ENCODE measurements at regions not wholly inside any gene's neighbourhood (a gene's known extent, or its start where the extent isn't known, plus 50 kb on each side); places are given as distances from the start of the nearest gene placed in this dataset.

- H3K4me3 ChIP-seq (replicated peaks in 1 of 2; ENCODE audit: low read depth in 2 of 2, low read length in 2 of 2) = no peak overlapping the region
- no peak for DNase-seq (ENCODE audit: low read depth in 2 of 2)
- TF ChIP-seq CTCF (IDR thresholded peaks at IDR 0.05; ENCODE audit: low read depth, low read length) = no peak
Measured at GRCh38 chr16:65227150-65227835, 105.4 kb upstream of the CDH11 start.

- H3K4me3 ChIP-seq (replicated peaks in 1 of 2; ENCODE audit: low read depth in 2 of 2, low read length in 2 of 2) = no peak overlapping the region
- TF ChIP-seq CTCF (IDR thresholded peaks at IDR 0.05; ENCODE audit: low read depth, low read length) = no peak
- DNase-seq (ENCODE audit: low read depth in 2 of 2) = no peak
Measured at GRCh38 chr16:65226077-65226476, 104.2 kb upstream of the CDH11 start.

GRCh38 chr16:65225488-65225887 lies 103.6 kb upstream of the CDH11 start:
- no peak overlapping the region for H3K4me3 ChIP-seq (replicated peaks in 1 of 2; ENCODE audit: low read depth in 2 of 2, low read length in 2 of 2)
- TF ChIP-seq CTCF (IDR thresholded peaks at IDR 0.05; ENCODE audit: low read depth, low read length) = no peak

DNA sequence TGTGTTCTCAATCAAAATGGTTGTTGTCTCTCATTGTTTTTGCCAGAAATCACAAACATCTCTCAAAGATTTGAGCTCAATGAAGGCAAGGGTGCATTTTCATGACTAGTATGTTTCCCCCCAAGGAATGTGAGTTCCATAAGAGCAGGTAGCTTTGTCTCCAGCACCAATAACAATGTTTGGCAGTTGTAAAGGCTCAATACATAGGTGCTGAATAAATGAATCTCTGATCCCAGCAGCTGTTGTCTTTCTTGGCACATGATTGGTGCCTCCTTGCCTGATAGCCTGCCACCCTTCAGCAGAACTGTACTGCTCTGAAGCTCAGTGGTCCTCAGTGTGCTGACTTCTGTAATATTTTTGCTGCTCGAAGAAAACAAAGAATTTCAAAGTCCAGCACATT lies 103.1 kb upstream of the CDH11 start:
- DNase-seq (ENCODE audit: low read depth in 2 of 2) = no peak
- no peak overlapping the region for H3K4me3 ChIP-seq (replicated peaks in 1 of 2; ENCODE audit: low read depth in 2 of 2, low read length in 2 of 2)
- no peak for TF ChIP-seq CTCF (IDR thresholded peaks at IDR 0.05; ENCODE audit: low read depth, low read length)

More at GRCh38 chr16:65225488-65225887, 103.6 kb upstream of the CDH11 start:
- no peak for DNase-seq (ENCODE audit: low read depth in 2 of 2)

DNA sequence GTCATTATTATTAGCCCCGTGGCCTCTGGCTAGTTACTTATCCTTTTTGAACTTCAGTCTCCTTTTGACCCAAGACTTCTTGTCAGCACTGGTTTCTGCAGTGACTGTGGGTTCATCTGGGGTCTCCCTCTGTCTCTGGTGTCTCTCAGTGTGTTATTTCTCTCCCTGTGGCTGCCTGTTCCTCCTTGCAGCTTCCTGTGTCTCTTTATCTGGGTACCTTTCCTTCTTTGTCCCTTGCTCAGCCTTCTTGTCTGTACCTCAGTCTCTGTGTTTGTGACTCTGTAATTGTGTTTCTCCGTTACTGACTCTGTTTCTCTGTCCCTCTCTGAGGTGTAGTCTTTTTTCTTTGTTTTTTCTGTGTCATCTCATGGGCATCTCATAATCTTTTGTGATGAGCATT lies 102.6 kb upstream of the CDH11 start:
- no peak overlapping the region for H3K4me3 ChIP-seq (replicated peaks in 1 of 2; ENCODE audit: low read depth in 2 of 2, low read length in 2 of 2)
- TF ChIP-seq CTCF (IDR thresholded peaks at IDR 0.05; ENCODE audit: low read depth, low read length) = no peak
- no peak for DNase-seq (ENCODE audit: low read depth in 2 of 2)

DNA sequence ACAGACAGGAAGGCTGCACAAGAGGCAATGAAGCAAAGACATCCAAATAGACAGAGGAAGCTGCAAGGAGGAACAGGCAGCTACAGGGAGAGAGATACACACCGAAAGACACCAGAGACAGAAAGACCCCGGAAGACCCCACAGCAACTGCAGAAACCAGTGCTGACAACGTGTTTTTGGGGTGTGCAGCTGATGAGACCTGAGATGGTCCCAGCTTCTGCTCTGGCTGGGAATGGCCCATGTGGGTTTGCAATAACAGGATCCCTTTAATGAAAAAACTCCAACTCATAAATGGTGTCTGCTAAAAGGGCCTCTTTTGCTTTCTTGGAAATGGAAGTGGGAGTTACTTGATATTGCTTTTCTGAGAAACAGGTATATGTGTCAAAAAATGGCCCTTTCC lies 101.5 kb upstream of the CDH11 start:
- no peak for TF ChIP-seq CTCF (IDR thresholded peaks at IDR 0.05; ENCODE audit: low read depth, low read length)
- no peak overlapping the region for H3K4me3 ChIP-seq (replicated peaks in 1 of 2; ENCODE audit: low read depth in 2 of 2, low read length in 2 of 2)
- DNase-seq (ENCODE audit: low read depth in 2 of 2) = no peak

- no peak for TF ChIP-seq CTCF (IDR thresholded peaks at IDR 0.05; ENCODE audit: low read depth, low read length)
- DNase-seq (ENCODE audit: low read depth in 2 of 2) = no peak
Measured at GRCh38 chr16:65222536-65222935, 100.7 kb upstream of the CDH11 start.

More at GRCh38 chr16:65222536-65222935, 100.7 kb upstream of the CDH11 start:
- no peak overlapping the region for H3K4me3 ChIP-seq (replicated peaks in 1 of 2; ENCODE audit: low read depth in 2 of 2, low read length in 2 of 2)

All from cardiac fibroblast (primary cell).